Testis (tissue), 2 donors: ENCODE measurements at regions not wholly inside any gene's neighbourhood (a gene's known extent, or its start where the extent isn't known, plus 50 kb on each side); places are given as distances from the start of the nearest gene placed in this dataset.

Source experiments
- DNase-seq: peaks from one replicate; pipeline ENCODE4 v3.0.0-alpha.2; 2019
- H3K27ac ChIP-seq, 2 donors: fragments of 200-600 bp; sonication (generic); one replicate each; pipeline ENCODE4 v1.5.1; 2019
- H3K27me3 ChIP-seq: fragments of 200-600 bp; sonication (generic); one replicate; pipeline ENCODE4 v1.5.1; 2019
- H3K36me3 ChIP-seq: fragments of 200-600 bp; sonication (generic); one replicate; pipeline ENCODE4 v1.5.1; 2017; ENCODE audit warnings: low read depth; ENCODE audit errors: missing control alignments
- H3K4me1 ChIP-seq: fragments of 200-600 bp; sonication (generic); one replicate; pipeline ENCODE4 v1.5.1; 2019
- H3K4me3 ChIP-seq, 2 donors: fragments of 200-600 bp; sonication (generic); one replicate each; pipeline ENCODE4 v1.5.1; 2017 to 2019
- H3K9me3 ChIP-seq: fragments of 200-600 bp; sonication (generic); one replicate; pipeline ENCODE4 v1.5.1; 2017
- CTCF ChIP-seq, 3 experiments: fragments of 450-650 bp in 2 of 3; fragments of 200-600 bp in 1 of 3; sonication (generic) in 1 of 3; IDR thresholded peaks; one replicate each; pipeline ENCODE4 v1.5.1; 2016 to 2019; ENCODE audit warnings: antibody characterized with exemption in 3 of 3, mild to moderate bottlenecking in 2 of 3, moderate library complexity in 1 of 3
- POLR2A ChIP-seq: fragments of 450-650 bp; IDR thresholded peaks from one replicate; pipeline ENCODE4 v1.6.1; 2017; ENCODE audit warnings: antibody characterized with exemption, mild to moderate bottlenecking, moderate library complexity
- WGBS, 2 donors: methylation state at CpG; one replicate each; pipeline ENCODE4 v1.1.5; 2018; 5-methylcytosine and 5-hydroxymethylcytosine counted together
- intact Hi-C: fragments of 100-400 bp; cut with DNase I; formaldehyde crosslinking; loops from one replicate; pipeline ENCODE4 v1.15.1; 2023; ENCODE audit warnings: low total_unique reads

- Histone ChIP-seq H3K36me3 (no peaks in the 10 kb centered on the region), H3K4me1 (no peaks in the 10 kb centered on the region), H3K4me3 (no peak overlapping the region), H3K27me3 (no peaks in the 10 kb centered on the region), H3K27ac (no peak overlapping the region), H3K9me3 (no peaks in the 10 kb centered on the region)
- 73 to 75% methylated on average over 2 of the region's 2 CpGs for WGBS, 2 donors
- no peak for TF ChIP-seq POLR2A
- TF ChIP-seq CTCF (IDR thresholded peaks at IDR 0.05): no peak
- intact Hi-C loops: no loop called here
- DNase-seq: no peak
Observed at GRCh38 chr17:5668557-5669138, 84.3 kb upstream of the NLRP1 start.

- Histone ChIP-seq H3K36me3 (no peaks in the 10 kb centered on the region), H3K4me1 (no peaks in the 10 kb centered on the region), H3K27me3 (no peaks in the 10 kb centered on the region), H3K4me3 (no peak overlapping the region), H3K9me3 (no peaks in the 10 kb centered on the region), H3K27ac (no peak overlapping the region)
- no peak for DNase-seq
- 80 to 87% methylated on average over 5 of the region's 5 CpGs for WGBS, 2 donors
- intact Hi-C loops: no loop called here
- TF ChIP-seq POLR2A (no peak), CTCF (IDR thresholded peaks at IDR 0.05) (no peak)
Observed at GRCh38 chr17:5669191-5669590, 84.9 kb upstream of the NLRP1 start.

DNA sequence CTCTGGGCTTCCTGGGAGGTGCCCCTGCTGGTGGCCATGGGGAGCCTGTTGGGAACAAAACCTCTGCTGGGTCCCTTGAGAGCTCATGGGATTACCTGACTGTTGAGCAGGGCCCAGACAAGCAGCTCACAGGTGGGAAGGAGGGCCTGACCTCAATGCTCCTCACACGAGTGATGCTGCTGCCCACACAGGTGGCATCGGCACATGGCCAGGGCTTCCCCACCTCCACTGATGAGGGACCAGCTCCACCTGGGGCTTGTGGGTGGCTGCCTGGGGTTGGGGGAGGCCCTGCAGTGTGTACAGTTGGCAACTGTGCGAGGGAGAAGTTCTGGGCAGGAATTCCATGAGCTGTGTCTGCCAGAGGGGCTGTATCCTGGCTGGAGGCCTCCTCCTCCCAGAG, 87.8 kb upstream of the NLRP1 start:
- H3K27ac ChIP-seq: no peak overlapping the region
- no peak for DNase-seq
- no peaks in the 10 kb centered on the region for H3K9me3 ChIP-seq
- H3K4me1 ChIP-seq: no peaks in the 10 kb centered on the region
- 66 to 73% methylated on average over 3 of the region's 3 CpGs for WGBS, 2 donors
- H3K27me3 ChIP-seq: no peaks in the 10 kb centered on the region
- no peaks in the 10 kb centered on the region for H3K36me3 ChIP-seq
- no peak for TF ChIP-seq POLR2A
- no peak for TF ChIP-seq CTCF (IDR thresholded peaks at IDR 0.05)
- no peak overlapping the region for H3K4me3 ChIP-seq
- intact Hi-C loops: no loop called here

GRCh38 chr17:5672815-5673430, 88.6 kb upstream of the NLRP1 start:
- H3K36me3 ChIP-seq: no peaks in the 10 kb centered on the region

More at GRCh38 chr17:5672815-5673430, 88.6 kb upstream of the NLRP1 start:
- Histone ChIP-seq H3K27me3 (no peaks in the 10 kb centered on the region), H3K27ac (no peak overlapping the region), H3K4me1 (no peaks in the 10 kb centered on the region), H3K4me3 (no peak overlapping the region), H3K9me3 (no peaks in the 10 kb centered on the region)
- intact Hi-C loops: no loop called here
- TF ChIP-seq POLR2A: no peak
- TF ChIP-seq CTCF (IDR thresholded peaks at IDR 0.05): no peak
- no peak for DNase-seq
- WGBS, 2 donors: 70 to 78% methylated on average over 5 of the region's 5 CpGs
